ENCODE measurements at regions not wholly inside any gene's neighbourhood (a gene's known extent, or its start where the extent isn't known, plus 50 kb on each side); places are given as distances from the start of the nearest gene placed in this dataset.
A peak's percentile ranks its signal among the peaks of the same experiment; 100 is the strongest.
"Not testable (repeated sequence)": the region's sequence is repeated elsewhere in the genome, so short reads cannot be mapped to it uniquely, and the experiment has no call there.

DNA sequence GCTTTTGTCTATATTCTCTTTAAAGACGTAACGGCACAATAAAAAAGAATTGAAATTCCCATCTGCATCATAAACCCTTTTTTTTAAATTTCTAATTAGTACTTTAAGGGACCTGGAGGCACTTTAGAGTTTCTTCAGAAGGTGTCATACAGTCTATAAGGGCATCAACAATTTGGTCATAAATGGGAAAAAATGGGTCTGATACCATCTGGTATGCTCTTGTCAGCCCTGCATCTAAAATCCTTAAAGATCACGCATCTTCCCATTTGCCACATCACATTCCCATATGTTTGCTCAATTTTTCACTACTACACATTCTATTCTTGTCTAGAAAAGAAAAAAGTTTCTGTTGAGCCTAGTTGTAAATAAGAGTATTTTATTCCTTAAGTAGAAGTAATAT is 53.8 kb downstream of the COX7C start:
- no peak for DNase-seq

DNA sequence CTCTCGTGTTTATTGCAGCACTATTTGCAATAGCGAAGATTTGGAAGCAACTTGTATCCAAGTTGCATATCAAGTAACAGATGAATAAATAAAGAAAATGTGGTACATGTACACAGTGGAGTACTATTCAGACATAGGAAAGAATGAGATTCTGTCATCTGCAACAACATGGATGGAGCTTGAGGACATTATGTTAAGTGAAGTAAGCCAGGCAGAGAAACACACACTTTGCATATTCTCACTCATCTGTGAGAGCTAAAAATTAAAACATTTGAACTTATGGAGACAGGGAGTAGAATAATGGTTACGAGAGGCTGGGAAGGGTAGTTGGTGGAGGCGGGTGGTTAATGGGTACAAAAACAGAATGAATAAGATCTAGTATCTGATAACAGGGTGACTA is 56.3 kb downstream of the COX7C start:
- no peak for DNase-seq

DNA sequence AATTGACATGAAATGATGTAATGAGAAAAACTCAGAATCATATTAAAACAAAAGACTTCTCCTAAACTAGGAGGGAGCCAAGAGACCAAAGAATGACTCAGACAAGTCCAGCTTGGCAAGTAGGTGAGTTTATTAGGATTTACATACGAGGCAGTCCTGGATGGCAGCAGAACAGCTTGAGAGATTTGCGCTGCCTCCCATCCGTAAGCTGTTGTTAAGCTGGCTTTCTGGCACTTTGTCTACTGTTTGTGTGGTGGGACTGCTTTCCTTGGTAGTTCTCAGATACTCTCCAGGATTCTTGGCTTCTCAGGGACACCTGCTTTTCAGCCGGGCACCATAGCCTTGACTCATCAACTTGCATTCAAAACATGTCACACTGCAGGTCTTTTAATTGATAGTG is 57.6 kb downstream of the COX7C start:
- DNase-seq, result peak; percentile 30

DNA sequence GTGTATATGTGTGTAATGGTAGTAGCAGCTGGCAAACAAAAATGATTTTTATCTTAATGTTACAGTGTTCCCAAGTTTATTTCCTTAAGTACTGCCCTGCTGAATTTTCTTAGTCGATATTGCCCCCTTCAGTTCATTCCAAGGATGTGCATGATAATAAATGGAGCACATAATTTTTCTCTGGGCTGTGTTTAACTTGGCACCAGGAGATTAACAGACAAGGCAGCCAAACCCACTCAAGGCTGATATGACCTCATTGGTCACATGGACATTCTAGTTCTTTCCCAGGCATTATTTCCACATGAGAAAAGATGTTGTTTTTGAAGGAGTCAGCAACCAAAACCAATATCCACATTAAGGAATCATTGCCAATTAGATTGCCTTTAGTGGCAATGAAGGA is 61.8 kb downstream of the COX7C start:
- peak; percentile 22 for DNase-seq

DNA sequence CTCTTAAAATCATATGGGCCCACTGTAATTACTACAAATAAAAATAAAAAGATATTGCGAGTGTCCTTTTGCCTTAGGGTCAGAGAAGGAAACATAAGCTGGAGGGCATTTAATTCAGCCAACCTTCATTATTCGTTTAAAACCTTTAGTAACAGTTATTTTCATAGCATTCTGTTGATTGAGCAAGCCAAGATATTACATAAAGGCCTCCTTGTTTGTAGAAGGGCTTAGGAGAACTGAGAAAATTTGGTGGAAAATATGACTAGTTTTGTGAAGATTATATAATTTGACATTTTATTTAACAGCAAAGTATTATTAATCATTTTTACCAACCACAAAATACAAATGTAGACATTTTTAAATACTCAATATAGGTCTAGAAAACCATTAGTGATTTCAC is 62.2 kb downstream of the COX7C start:
- DNase-seq, result no peak

DNA sequence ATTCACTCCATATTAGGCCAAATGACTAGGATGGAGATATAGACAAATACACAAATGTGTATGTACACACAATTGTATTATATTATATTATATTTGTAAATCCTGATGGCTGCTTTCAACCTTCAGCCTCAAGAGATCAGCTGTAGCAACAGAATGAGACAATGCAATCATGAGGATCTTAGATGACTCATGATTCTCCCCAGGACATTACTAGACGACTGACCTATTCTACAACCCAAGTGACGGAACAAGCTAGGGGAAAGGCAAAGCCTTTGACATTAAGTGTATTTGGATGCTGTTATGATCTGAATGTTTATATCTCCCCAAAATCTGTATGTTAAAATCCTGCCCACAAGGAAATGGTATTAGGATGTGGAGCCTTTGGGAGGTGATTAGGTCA is 66.5 kb downstream of the COX7C start:
- no peak for DNase-seq

DNA sequence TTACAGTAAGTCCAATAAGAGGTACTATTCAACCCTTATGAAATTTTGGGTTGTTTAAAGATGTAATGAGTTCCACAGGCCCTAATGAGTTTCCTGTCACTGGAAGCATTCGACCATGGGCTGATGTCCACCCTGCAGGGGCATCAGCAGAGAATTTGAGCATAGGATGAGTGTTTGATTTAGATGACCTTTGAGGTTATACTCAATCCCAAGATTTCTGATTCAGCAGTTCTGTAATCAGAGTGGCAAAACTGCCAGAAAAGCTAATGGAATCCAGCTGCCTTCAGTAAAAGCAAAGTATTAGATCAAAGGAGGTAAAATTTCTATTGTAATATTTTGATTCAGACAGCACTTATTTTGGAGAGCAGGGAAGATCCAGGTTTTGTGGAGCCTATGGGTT is 68.3 kb downstream of the COX7C start:
- DNase-seq, result no peak

DNA sequence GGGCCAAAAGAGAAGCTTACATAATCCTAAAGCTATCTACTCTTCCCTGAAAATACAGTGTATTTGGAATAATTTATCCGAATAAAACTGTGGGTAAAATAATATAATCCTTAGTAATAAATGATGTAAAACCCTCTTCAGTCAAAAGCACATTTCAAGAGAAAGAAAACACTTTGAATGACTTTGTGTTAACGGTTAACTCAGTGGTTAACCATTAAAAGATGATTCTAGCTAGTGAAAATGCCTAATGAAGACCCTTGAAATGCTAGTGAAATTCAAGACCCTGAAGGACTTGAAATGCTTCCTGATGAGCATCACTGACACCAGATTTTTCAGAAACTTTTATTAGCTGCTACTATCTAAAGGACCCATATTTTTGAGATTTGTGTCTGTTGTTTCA is 70.7 kb downstream of the COX7C start:
- DNase-seq, result no peak

DNA sequence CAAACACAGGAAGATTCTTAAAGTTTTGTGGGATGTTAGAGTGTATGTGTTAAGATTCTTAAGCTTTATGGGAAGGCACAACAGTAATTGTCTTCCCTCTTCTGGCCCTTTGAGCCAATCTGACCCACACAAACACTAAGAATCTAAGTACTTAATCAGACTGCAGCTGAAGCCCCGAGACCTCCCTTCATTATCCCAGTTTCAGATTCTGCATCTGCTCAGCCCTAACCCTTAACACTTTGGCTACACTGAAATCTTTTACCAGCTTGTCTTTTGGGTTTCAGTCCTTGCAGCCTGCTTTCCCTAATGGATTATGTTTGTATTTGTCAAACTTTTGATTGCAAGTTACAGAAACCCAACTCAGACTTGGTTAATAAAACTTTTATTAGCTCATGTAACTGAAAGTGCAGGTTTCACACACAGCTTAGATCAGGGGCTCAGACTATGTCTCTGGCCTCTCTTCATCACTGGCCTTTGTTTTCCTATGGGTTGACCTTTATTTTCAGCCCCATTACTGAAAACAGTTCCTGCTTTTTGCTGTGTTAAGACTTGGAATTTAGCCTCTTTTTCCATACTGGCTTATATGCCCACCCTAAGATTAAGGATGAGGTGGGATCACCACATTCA is 71.5 kb downstream of the COX7C start:
- DNase-seq, result no peak

DNA sequence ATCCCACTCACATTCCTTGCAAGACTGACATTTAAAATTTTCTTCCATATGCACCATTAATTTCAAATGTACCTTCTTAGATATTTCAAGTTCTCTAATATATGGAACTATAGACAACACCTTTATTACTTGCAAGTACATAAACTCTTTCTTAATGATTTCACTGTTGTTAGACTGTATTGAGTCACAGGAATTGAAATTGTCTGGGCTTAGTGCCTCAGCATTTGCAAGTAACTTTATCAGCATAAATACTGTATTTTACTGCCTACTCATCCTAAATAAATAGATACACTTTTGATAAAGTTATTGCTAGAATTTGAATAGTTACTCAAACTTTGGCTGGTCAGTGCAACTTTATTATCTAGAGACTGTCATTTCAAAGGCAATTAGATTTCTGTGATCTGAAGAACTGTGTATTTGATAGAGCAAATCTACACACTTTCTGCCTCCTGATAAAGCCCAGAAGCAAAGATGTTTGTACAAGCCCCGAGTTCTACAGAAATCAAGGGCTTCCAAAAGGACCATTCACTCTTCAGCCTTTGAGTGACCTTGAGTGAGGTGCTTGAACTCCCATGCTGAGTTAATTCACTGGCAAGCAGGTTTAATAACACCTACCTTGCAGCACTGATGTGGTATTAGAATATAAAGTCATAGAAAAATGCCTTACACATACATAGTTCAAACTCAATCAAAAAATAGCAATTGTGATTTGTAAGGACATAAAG is 91.6 kb downstream of the COX7C start:
- no peak for DNase-seq

DNA sequence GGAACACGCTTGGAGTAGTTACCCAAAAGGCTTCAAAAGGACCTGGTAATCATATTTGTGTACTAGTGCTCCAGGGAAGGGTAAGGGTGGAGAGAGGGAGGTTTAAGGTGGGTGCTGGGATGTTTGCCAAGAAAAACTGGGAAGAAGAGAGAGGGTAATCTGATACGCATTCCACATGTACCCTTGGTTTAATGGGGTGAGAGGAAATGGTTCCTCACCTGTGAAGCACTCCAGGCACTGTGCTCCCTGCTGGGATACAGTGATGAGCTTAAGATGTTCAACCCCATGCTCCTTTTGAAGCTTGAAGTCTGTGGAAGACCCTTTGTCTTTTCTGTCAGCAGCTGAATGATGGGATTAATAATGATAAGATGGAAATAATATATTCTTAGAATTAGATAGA is 98.4 kb downstream of the COX7C start:
- peak; percentile 52 for DNase-seq

DNA sequence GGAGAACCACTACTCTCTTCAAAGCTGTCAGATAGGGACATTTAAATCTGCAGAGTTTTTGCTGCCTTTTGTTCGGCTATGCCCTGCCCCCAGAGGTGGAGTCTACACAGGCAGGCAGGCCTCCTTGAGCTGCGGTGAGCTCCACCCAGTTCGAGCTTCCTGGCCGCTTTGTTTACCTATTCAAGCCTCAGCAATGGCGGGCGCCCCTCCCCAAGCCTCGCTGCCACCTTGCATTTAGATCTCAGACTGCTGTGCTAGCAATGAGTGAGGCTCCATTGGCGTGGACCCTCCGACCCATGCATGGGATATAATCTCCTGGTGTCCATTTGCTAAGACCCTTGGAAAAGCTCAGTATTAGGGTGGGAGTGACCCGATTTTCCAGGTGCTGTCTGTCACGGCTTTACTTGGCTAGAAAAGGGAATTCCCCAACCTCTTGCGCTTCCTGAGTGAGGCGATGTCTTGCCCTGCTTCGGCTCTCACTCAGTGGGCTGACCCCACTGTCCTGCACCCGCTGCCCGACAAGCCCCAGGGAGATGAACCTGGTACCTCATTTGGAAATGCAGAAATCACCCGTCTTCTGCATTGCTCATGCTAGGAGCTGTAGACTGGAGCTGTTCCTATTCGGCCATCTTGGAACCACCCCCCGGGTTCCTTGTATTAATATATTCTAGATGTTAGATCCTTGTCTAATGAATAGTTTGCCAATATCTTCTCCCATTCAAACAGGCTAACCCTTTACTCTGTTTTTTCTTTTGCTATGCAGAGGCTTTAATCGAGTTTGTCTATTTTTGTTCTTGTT is 113.8 kb downstream of the COX7C start:
- DNase-seq, result not testable (repeated sequence)

DNA sequence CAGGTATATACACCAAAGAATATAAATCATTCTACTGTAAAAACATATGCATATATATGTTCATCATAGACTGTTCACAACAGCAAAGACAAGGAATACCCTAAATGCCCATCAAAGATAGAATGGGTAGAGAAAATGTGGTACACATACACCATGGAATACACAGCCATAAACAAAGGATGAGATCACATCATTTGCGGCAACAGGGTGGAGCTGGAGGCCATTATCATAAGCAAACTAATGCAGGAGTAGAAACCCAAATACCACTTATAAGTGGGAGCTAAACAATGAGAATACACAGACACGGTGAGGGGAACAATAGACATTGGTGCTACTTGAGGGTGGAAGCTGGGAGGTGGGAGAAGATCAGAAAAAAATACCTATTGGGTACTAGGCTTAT is 117.6 kb downstream of the COX7C start:
- no peak for DNase-seq

DNA sequence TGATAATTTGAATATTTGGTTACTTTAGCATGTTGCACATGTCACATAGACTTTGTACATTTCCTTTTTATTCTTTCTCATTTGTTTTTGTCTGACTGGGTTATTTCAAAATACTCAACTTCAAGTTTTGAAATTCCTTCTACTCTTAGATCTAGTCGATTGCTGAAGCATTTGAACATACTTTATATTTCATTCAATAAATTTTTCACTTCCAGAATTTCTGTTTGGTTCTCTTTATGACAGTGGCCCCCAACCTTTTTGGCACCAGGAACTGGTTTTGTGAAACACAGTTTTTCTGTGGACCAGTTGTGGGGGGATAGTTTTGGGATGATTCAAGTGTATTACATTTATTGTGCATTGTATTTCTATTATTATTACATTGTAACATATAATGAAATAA is 119.8 kb downstream of the COX7C start:
- no peak for DNase-seq

DNA sequence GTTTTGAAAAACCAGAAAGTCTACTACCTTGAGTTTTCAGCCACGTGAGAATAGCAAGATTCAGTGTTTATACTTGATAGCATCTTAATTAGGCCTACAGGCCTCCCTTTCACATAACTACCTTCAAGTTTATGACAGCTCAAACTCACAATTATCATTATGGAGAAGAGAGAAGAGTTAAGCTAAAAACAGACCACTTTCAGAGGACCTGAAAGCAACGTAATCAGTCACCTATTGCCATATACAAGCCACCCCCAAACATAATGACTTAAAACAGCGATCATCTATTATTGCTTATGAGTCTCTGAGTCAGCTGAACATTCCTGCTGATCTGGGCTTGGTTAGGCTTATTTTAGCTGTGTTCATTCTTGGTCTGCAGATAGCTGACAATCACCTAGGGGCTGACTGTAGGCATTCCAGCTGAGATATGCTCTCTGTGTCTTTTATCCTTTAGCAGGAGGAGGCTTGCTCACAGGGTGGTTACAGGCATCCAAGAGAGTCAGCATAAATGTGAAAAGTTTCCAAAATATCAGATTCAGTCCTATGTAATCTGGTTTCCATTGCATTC is 130.9 kb downstream of the COX7C start:
- no peak for DNase-seq

DNA sequence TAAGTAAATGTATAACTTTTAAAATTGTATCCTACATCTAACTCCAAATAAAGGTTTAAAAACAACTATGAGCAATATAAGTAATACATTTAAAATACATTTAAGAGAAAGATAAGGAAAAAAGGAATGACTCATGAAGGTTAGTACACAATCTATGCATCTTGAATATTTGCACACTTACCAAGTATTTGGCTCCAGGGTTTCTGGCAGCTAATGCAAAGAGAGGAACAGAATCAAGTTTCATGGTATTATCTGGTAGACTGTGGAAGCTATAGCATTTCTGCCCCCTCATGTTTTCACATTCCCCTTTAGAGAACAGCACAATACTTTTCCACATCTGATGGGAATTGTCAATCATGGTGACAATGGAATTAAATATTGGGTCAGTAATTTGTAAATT is 132.1 kb downstream of the COX7C start:
- no peak for DNase-seq

DNA sequence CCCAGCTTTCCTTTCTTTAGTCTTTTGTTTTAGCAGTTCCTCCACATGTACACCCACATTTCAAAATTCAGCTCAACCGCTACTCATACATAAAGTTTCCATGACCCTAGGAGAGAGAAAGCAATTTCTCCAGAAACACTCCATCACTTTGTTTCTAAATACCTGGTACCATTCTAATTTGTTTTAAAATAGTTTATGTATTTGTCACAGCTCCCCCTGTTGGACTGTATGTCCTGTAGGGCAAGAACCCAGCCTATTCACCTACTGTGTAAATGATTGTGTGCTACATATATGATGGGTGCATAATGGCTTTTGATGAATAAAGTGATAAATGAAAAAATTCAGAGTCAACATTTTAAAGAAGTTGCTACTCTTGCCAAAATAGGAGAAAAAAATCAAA is 139.1 kb downstream of the COX7C start:
- no peak for DNase-seq

DNA sequence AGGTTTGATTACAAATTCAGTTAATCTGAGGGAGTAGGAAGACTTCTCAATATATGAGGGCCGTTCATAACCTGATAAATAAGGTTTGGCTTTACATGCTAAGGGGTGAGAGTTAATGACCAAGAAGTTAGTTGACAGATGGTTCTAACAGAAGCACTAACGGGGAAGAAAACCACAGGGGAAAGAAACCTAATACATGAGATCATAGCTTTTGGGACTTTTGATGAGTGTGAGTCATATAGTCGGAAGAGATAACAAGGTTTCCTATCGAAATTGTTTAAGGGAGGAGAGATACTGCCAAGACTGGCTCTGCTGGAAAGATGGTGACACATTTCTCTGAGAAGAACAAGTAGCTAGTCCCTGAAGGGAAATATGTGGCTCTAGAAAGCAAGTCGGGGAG is 140.1 kb downstream of the COX7C start:
- peak; percentile 46 for DNase-seq

DNA sequence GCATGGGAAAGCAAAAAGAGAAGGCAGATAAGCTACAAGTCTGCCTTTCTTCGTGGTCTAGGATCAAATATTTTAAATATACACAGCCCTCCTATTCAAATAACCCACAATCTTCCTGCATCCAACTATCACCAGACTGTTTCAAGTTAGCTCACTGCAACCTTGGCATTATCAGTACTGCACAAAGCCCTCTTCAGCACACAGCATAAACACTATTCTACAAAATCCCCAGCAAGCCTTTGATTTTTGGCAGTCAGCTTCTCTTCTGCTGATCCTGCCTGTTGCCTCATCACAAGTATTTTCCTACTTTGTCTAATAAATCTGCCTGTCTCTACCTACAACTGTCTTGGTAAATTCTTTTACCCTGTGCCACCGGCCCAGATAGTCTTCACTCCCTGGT is 142.9 kb downstream of the COX7C start:
- DNase-seq, result no peak

DNA sequence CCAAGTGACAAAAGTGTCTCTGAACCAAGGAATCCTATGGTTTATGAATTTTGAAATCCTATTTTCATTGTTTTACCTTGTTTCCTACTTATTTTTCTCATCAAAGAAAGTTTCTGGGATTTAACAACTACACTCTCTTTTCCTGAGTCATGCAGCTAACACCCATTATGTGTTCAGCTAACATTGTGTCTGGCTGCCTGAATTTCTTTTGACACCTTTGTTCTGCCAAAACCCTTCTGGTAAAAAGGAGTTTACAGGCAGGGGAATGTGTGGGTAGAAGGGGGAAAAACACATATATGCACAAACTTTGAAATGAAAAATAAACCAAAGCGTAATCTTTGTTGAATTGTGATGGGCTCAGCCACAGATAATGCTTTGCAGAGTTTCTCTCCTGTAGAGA is 146.2 kb downstream of the COX7C start:
- DNase-seq, result no peak

DNA sequence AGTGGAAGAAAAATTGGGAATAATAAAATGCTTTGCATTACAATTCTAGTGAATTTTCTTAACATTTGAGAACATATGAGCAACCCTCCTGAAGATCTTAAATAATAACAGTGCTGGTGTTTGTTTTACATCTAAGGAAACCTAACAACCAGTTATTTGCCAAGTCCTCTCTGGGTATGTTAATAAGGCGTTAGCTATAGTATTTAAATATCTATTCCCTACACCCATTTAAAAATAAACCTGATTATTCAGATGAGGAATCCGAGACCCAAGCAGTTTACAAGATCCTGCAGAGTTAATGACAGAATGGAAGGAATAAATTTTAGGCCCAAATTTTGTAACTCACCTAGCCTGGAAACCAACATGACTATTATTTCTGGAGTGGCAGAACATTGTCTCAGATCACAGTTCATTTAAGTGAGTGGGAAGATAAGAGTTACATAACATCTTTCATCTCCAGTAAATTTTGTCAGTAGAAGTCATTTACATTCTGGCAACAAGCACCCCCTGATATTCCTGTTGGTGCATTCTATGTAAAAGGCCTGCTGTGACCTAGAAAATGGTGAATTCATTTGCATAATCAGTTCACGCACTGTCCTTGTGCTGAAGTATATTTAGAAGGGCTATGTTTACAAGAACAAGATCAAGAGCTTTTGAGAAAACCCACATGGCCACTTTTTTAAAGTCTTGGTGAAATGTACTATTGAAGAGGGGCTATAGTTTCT is 148.2 kb downstream of the COX7C start:
- DNase-seq, result peak; percentile 2

DNA sequence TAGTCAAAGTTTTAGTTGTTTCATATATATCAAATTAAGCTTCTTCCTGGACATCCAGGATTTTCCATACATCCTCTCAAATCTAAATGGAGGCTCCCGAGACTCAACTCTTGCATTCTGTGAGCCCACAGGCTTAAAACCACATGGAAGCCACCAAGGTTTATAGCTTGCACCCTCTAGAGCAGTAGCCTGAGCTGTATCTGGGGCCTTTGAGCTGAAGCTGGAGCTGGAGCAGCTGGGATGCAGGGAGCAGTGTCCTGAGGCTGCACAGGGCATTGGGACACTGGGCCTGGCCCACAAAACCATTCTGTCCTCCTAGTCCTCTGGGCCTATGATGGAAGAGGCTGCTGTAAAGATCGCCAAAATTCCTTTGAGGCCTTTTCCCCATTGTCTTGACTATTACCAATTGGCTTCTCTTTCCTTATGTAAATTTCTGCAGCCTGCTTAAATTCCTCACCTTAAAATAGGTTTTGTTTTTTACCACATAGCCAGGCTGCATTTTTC is 151.0 kb downstream of the COX7C start:
- DNase-seq, result no peak

DNA sequence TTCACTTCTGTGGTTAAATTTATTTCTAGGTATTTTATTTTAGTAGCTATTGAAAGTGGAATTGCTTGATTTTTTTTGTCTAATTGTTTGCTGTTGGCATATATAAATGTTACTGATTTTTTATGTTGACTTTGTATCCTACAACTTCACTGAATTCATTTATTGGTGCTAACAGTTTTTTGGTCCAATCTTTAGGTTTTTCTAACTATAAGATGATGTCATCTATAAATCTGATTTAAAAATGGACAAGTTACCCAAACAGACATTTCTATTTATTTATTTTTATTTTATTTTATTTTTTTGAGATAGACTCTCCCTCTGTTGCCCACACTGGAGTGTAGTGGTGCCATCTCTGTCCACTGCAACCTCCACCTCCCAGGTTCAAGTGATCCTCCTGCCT is 162.3 kb downstream of the COX7C start:
- DNase-seq, result no peak
